ENCODE measurements at regions not wholly inside any gene's neighbourhood (a gene's known extent, or its start where the extent isn't known, plus 50 kb on each side); places are given as distances from the start of the nearest gene placed in this dataset.
A peak's percentile ranks its signal among the peaks of the same experiment; 100 is the strongest.
"Not testable (repeated sequence)": the region's sequence is repeated elsewhere in the genome, so short reads cannot be mapped to it uniquely, and the experiment has no call there.

- no peak for DNase-seq
These were observed 78.8 kb downstream of the SOX1 start for GRCh38 chr13:112145551-112146360.

- DNase-seq = no peak
These were observed 83.4 kb downstream of the SOX1 start for GRCh38 chr13:112150352-112150751.

- DNase-seq = no peak
These were observed 85.9 kb downstream of the SOX1 start for GRCh38 chr13:112152846-112153245.

GRCh38 chr13:112153364-112153763 lies 86.4 kb downstream of the SOX1 start:
- no peak for DNase-seq

GRCh38 chr13:112153846-112154245 lies 86.9 kb downstream of the SOX1 start:
- no peak for DNase-seq

GRCh38 chr13:112154301-112155060 lies 87.5 kb downstream of the SOX1 start:
- no peak for DNase-seq

GRCh38 chr13:112158961-112159360 lies 92.0 kb downstream of the SOX1 start:
- DNase-seq = no peak

GRCh38 chr13:112159575-112160547 lies 92.9 kb downstream of the SOX1 start:
- peak in 1 of 58 donors; percentile 5 for DNase-seq

GRCh38 chr13:112160558-112160957 lies 93.6 kb downstream of the SOX1 start:
- DNase-seq = no peak

GRCh38 chr13:112161521-112162301 lies 94.8 kb downstream of the SOX1 start:
- no peak for DNase-seq

GRCh38 chr13:112163691-112164660 lies 97.0 kb downstream of the SOX1 start:
- not testable (repeated sequence) for DNase-seq

GRCh38 chr13:112165712-112166111 lies 98.8 kb downstream of the SOX1 start:
- no peak for DNase-seq

- DNase-seq = no peak
These were observed 101.8 kb downstream of the SOX1 start for GRCh38 chr13:112168761-112169160.

- DNase-seq = no peak
These were observed 103.2 kb downstream of the SOX1 start for GRCh38 chr13:112169941-112170822.

- DNase-seq = no peak
These were observed 104.0 kb downstream of the SOX1 start for GRCh38 chr13:112170823-112171569.

GRCh38 chr13:112171570-112171965 lies 104.6 kb downstream of the SOX1 start:
- DNase-seq = no peak

GRCh38 chr13:112172017-112172416 lies 105.1 kb downstream of the SOX1 start:
- no peak for DNase-seq
